Keratinocyte (primary cell): ENCODE measurements at regions not wholly inside any gene's neighbourhood (a gene's known extent, or its start where the extent isn't known, plus 50 kb on each side); places are given as distances from the start of the nearest gene placed in this dataset.

ENCODE experiments used
- DNase-seq: peaks from one replicate; pipeline ENCODE4 v3.0.0-alpha.2; 2011; ENCODE audit warnings: low read depth, missing footprints, low spot score
- FAIRE-seq: peaks from 2 replicates; lab custom pipeline; 2011; peaks lifted over from hg19 to GRCh38; lab: Jason Lieb, UNC
- H2AFZ ChIP-seq: 2 replicates; pipeline ENCODE4 v1.6.0; 2012; ENCODE audit warnings: low read length, control low read depth, inconsistent platforms; ENCODE audit not compliant: control insufficient read depth
- H3K27ac ChIP-seq: 2 replicates; pipeline ENCODE4 v1.5.1; 2011; ENCODE audit warnings: low read length; ENCODE audit not compliant: control insufficient read depth, insufficient read depth
- H3K27me3 ChIP-seq: 3 replicates; pipeline ENCODE4 v1.6.0; 2011; ENCODE audit warnings: low read length; ENCODE audit not compliant: control insufficient read depth, insufficient read depth; ENCODE audit errors: extremely low read depth
- H3K36me3 ChIP-seq, 2 experiments: 2 replicates in 1 of 2; 3 replicates in 1 of 2; pipeline ENCODE4 v1.5.1; 2011; ENCODE audit warnings: low read length in 2 of 2, mild to moderate bottlenecking in 1 of 2; ENCODE audit not compliant: control insufficient read depth in 2 of 2, insufficient read depth in 2 of 2; ENCODE audit errors: extremely low read depth in 1 of 2
- H3K4me1 ChIP-seq: 3 replicates; pipeline ENCODE4 v1.5.1; 2011; ENCODE audit warnings: low read length; ENCODE audit not compliant: control insufficient read depth, insufficient read depth; ENCODE audit errors: extremely low read depth
- H3K4me2 ChIP-seq: 3 replicates; pipeline ENCODE4 v1.6.0; 2011; ENCODE audit warnings: low read depth, low read length; ENCODE audit not compliant: control insufficient read depth, insufficient read depth; ENCODE audit errors: extremely low read depth
- H3K4me3 ChIP-seq, 3 experiments: fragments of 200-600 bp in 1 of 3; sonication (generic) in 1 of 3; 2 replicates in 2 of 3; 3 replicates in 1 of 3; pipeline ENCODE4 v1.5.1; 2011 to 2016; ENCODE audit warnings: low read length in 3 of 3, mild to moderate bottlenecking in 3 of 3, control low read depth in 2 of 3, inconsistent platforms in 1 of 3, low read depth in 1 of 3, mixed read lengths in 1 of 3, mixed run types in 1 of 3, moderate library complexity in 1 of 3; ENCODE audit not compliant: control insufficient read depth in 2 of 3, insufficient read depth in 2 of 3; ENCODE audit errors: extremely low read depth in 1 of 3
- H3K79me2 ChIP-seq: 2 replicates; pipeline ENCODE4 v1.6.0; 2012; ENCODE audit warnings: low read length; ENCODE audit not compliant: control insufficient read depth, insufficient read depth
- H3K9ac ChIP-seq: 3 replicates; pipeline ENCODE4 v1.6.0; 2011; ENCODE audit warnings: low read length; ENCODE audit not compliant: control insufficient read depth, insufficient read depth; ENCODE audit errors: extremely low read depth
- H3K9me1 ChIP-seq: 3 replicates; pipeline ENCODE4 v1.6.0; 2011; ENCODE audit warnings: low read length; ENCODE audit not compliant: control insufficient read depth, insufficient read depth; ENCODE audit errors: extremely low read depth
- H3K9me3 ChIP-seq: 2 replicates; pipeline ENCODE4 v1.5.1; 2012; ENCODE audit warnings: low read depth, low read length; ENCODE audit not compliant: control insufficient read depth
- H4K20me1 ChIP-seq: 3 replicates; pipeline ENCODE4 v1.6.0; 2011; ENCODE audit warnings: low read length; ENCODE audit not compliant: control insufficient read depth, insufficient read depth; ENCODE audit errors: extremely low read depth
- CTCF ChIP-seq, 3 experiments: IDR thresholded peaks in 1 of 3; conservative IDR thresholded peaks in 1 of 3; optimal IDR thresholded peaks in 1 of 3; 2 replicates in 2 of 3; 3 replicates in 1 of 3; pipeline versions ENCODE3 to v1.5.1; 2011; ENCODE audit warnings: low read length in 3 of 3, mild to moderate bottlenecking in 3 of 3, moderate library complexity in 2 of 3, control low read depth in 1 of 3, inconsistent platforms in 1 of 3; ENCODE audit not compliant: insufficient read depth in 2 of 3; ENCODE audit errors: extremely low read depth in 1 of 3
- EZH2 ChIP-seq: IDR thresholded peaks from one replicate; pipeline ENCODE4 v1.6.1; 2012; ENCODE audit warnings: inconsistent platforms, mild to moderate bottlenecking, low read length, moderate library complexity
- dilution Hi-C: fragments of 300-500 bp; cut with MboI; formaldehyde crosslinking; loops from one replicate; pipeline ENCODE4 v1.7.0; 2020; ENCODE audit warnings: low sequenced_read_pairs; ENCODE audit not compliant: extremely low pct_ligation_motif_present

- Histone ChIP-seq H3K9me3 (no peaks in the 10 kb centered on the region), H3K4me2 (no peak overlapping the region), H3K4me3 (no peak overlapping the region), H3K9ac (no peak overlapping the region), H3K27ac (no peak overlapping the region), H4K20me1 (no peaks in the 10 kb centered on the region), H3K79me2 (no peaks in the 10 kb centered on the region), H3K36me3 (no peaks in the 10 kb centered on the region), H2AFZ (no peak overlapping the region), H3K9me1 (no peaks in the 10 kb centered on the region), H3K27me3 (no peaks in the 10 kb centered on the region), H3K4me1 (no peaks in the 10 kb centered on the region)
- no peak for FAIRE-seq
- dilution Hi-C loops: no loop called here
- no peak for DNase-seq
- TF ChIP-seq EZH2: no peak
- TF ChIP-seq CTCF (optimal IDR thresholded peaks at IDR 0.05 in 1 of 3, IDR thresholded peaks at IDR 0.05 in 1 of 3, conservative IDR thresholded peaks at IDR 0.05 in 1 of 3; ENCODE audit: extremely low read depth in 1 of 3, insufficient read depth in 2 of 3, low read length in 3 of 3): no peak
Observed at GRCh38 chr2:192570788-192571187, 376.1 kb upstream of the TMEFF2 start.

GRCh38 chr2:192566863-192567262 is 372.1 kb upstream of the TMEFF2 start:
- H4K20me1 ChIP-seq: no peaks in the 10 kb centered on the region
- H2AFZ ChIP-seq: no peak overlapping the region
- H3K9me3 ChIP-seq: no peaks in the 10 kb centered on the region
- no peak overlapping the region for H3K9ac ChIP-seq
- H3K4me1 ChIP-seq: no peaks in the 10 kb centered on the region
- TF ChIP-seq CTCF (optimal IDR thresholded peaks at IDR 0.05 in 1 of 3, IDR thresholded peaks at IDR 0.05 in 1 of 3, conservative IDR thresholded peaks at IDR 0.05 in 1 of 3; ENCODE audit: extremely low read depth in 1 of 3, insufficient read depth in 2 of 3, low read length in 3 of 3) (no peak), EZH2 (no peak)
- no peak overlapping the region for H3K27ac ChIP-seq
- H3K4me2 ChIP-seq: no peak overlapping the region
- no peaks in the 10 kb centered on the region for H3K9me1 ChIP-seq
- H3K27me3 ChIP-seq: no peaks in the 10 kb centered on the region
- H3K4me3 ChIP-seq: no peak overlapping the region
- DNase-seq: no peak
- no peaks in the 10 kb centered on the region for H3K79me2 ChIP-seq
- dilution Hi-C loops: no loop called here
- no peaks in the 10 kb centered on the region for H3K36me3 ChIP-seq
- no peak for FAIRE-seq
